ENCODE measurements at regions not wholly inside any gene's neighbourhood (a gene's known extent, or its start where the extent isn't known, plus 50 kb on each side); places are given as distances from the start of the nearest gene placed in this dataset.

GRCh38 chr14:61992926-61993325 lies 230.7 kb downstream of the SNAPC1 start:
- CTCF ChIA-PET = no interaction called here
- ATAC-seq (ENCODE audit: low read depth) = no peak
- no peak overlapping the region for H3K9ac ChIP-seq (ENCODE audit: low read length)
- H3K4me3 ChIP-seq (ENCODE audit: control extremely low read depth in 1 of 5, extremely low read depth in 1 of 5, insufficient read depth in 1 of 5, low read depth in 2 of 5, low read length in 4 of 5) = no peak overlapping the region
- no peaks in the 10 kb centered on the region for H3K27me3 ChIP-seq (replicated peaks in 1 of 4; ENCODE audit: control extremely low read depth in 1 of 4, control insufficient read depth in 3 of 4, insufficient read depth in 4 of 4, low read length in 3 of 4)
- no peak overlapping the region for H3K4me2 ChIP-seq (replicated peaks; ENCODE audit: low read depth, low read length, poor library complexity, severe bottlenecking)
- no peaks in the 10 kb centered on the region for H4K20me1 ChIP-seq (ENCODE audit: control insufficient read depth, insufficient read depth, low read length, poor library complexity, severe bottlenecking)
- H2AFZ ChIP-seq (ENCODE audit: insufficient read depth, low read depth, low read length, poor library complexity, severe bottlenecking) = no peak overlapping the region
- H3K79me2 ChIP-seq (ENCODE audit: control insufficient read depth, insufficient read depth, low read length) = no peaks in the 10 kb centered on the region
- H3K9me3 Mint-ChIP-seq (ENCODE audit: insufficient read depth) = no peaks in the 10 kb centered on the region
- H3K36me3 ChIP-seq (replicated peaks in 1 of 2; ENCODE audit: control extremely low read depth in 1 of 2, control insufficient read depth in 1 of 2, extremely low read depth in 1 of 2, insufficient read depth in 2 of 2, low read length in 1 of 2) = no peaks in the 10 kb centered on the region
- WGBS (ENCODE audit: insufficient coverage) = no CpG with 5 or more reads among the region's 2 CpGs
- no peak overlapping the region for H3K27ac Mint-ChIP-seq
- H3K4me1 ChIP-seq (ENCODE audit: control insufficient read depth in 2 of 2, insufficient read depth in 2 of 2, low read length in 2 of 2) = no peaks in the 10 kb centered on the region
- no peak for DNase-seq
- H3K27me3 Mint-ChIP-seq = no peaks in the 10 kb centered on the region
- no peaks in the 10 kb centered on the region for H3K4me1 Mint-ChIP-seq
- TF ChIP-seq CTCF (IDR thresholded peaks at IDR 0.05) = no peak
- no peak for TF ChIP-seq EZH2 (IDR thresholded peaks at IDR 0.05; ENCODE audit: borderline replicate concordance, insufficient read depth, low read depth, low read length, poor library complexity, severe bottlenecking)
- H3K9me3 ChIP-seq (ENCODE audit: control extremely low read depth in 1 of 3, control insufficient read depth in 2 of 3, insufficient read depth in 1 of 3, low read length in 2 of 3) = peaks cover 0 to under 1% (median 0%) of the 10 kb centered on the region in 3 donors
- no peak overlapping the region for H3K4me3 Mint-ChIP-seq
- H3K27ac ChIP-seq (ENCODE audit: low read length in 2 of 2) = no peak overlapping the region
- POLR2A ChIA-PET = no interaction called here
- intact Hi-C loops (cut with micrococcal nuclease) = no loop called here

- H3K79me2 ChIP-seq (ENCODE audit: control insufficient read depth, insufficient read depth, low read length) = no peaks in the 10 kb centered on the region
- H4K20me1 ChIP-seq (ENCODE audit: control insufficient read depth, insufficient read depth, low read length, poor library complexity, severe bottlenecking) = no peaks in the 10 kb centered on the region
- H3K27me3 ChIP-seq (replicated peaks in 1 of 4; ENCODE audit: control extremely low read depth in 1 of 4, control insufficient read depth in 3 of 4, insufficient read depth in 4 of 4, low read length in 3 of 4) = no peaks in the 10 kb centered on the region
- no peaks in the 10 kb centered on the region for H3K27me3 Mint-ChIP-seq
- H3K9me3 ChIP-seq (ENCODE audit: control extremely low read depth in 1 of 3, control insufficient read depth in 2 of 3, insufficient read depth in 1 of 3, low read length in 2 of 3) = peaks cover 0 to 2% (median 0%) of the 10 kb centered on the region in 3 donors
- no peak overlapping the region for H3K27ac ChIP-seq (ENCODE audit: low read length in 2 of 2)
- ATAC-seq (ENCODE audit: low read depth) = no peak
- ChIA-PET CTCF (interaction anchor here (0.9 kb wide), 1 partner anchor 132 kb away, joined by 3 read pairs; no protein-coding TSS in a partner anchor), POLR2A (no interaction called here)
- H2AFZ ChIP-seq (ENCODE audit: insufficient read depth, low read depth, low read length, poor library complexity, severe bottlenecking) = no peak overlapping the region
- H3K4me3 Mint-ChIP-seq = no peak overlapping the region
- no peak for DNase-seq
- no peaks in the 10 kb centered on the region for H3K9me3 Mint-ChIP-seq (ENCODE audit: insufficient read depth)
- H3K36me3 ChIP-seq (replicated peaks in 1 of 2; ENCODE audit: control extremely low read depth in 1 of 2, control insufficient read depth in 1 of 2, extremely low read depth in 1 of 2, insufficient read depth in 2 of 2, low read length in 1 of 2) = no peaks in the 10 kb centered on the region
- WGBS (ENCODE audit: insufficient coverage) = 100% methylated on average over 1 of the region's 1 CpG
- intact Hi-C loops (cut with micrococcal nuclease) = no loop called here
- no peaks in the 10 kb centered on the region for H3K4me1 ChIP-seq (ENCODE audit: control insufficient read depth in 2 of 2, insufficient read depth in 2 of 2, low read length in 2 of 2)
- H3K27ac Mint-ChIP-seq = no peak overlapping the region
- H3K4me1 Mint-ChIP-seq = no peaks in the 10 kb centered on the region
- H3K9ac ChIP-seq (ENCODE audit: low read length) = no peak overlapping the region
- H3K4me3 ChIP-seq (ENCODE audit: control extremely low read depth in 1 of 5, extremely low read depth in 1 of 5, insufficient read depth in 1 of 5, low read depth in 2 of 5, low read length in 4 of 5) = no peak overlapping the region
- TF ChIP-seq EZH2 (IDR thresholded peaks at IDR 0.05; ENCODE audit: borderline replicate concordance, insufficient read depth, low read depth, low read length, poor library complexity, severe bottlenecking) (no peak), CTCF (IDR thresholded peaks at IDR 0.05) (no peak)
- no peak overlapping the region for H3K4me2 ChIP-seq (replicated peaks; ENCODE audit: low read depth, low read length, poor library complexity, severe bottlenecking)
These were observed 232.4 kb downstream of the SNAPC1 start for GRCh38 chr14:61994589-61994988.
